Trophoblast cell (in vitro differentiated cells and primary cell): ENCODE measurements at regions not wholly inside any gene's neighbourhood (a gene's known extent, or its start where the extent isn't known, plus 50 kb on each side); places are given as distances from the start of the nearest gene placed in this dataset.
A peak's percentile ranks its signal among the peaks of the same experiment; 100 is the strongest.

ENCODE experiments used
- DNase-seq, 2 donors: peaks; one replicate each; pipeline ENCODE4 v3.0.0-alpha.2; 2016
- H2AFZ ChIP-seq: 2 replicates; pipeline ENCODE4 v1.6.1; 2013; ENCODE audit warnings: low read length, moderate library complexity, mild to moderate bottlenecking; ENCODE audit not compliant: insufficient read depth, poor library complexity
- H2AK5ac ChIP-seq: 2 replicates; pipeline ENCODE4 v1.6.1; 2013; ENCODE audit warnings: mild to moderate bottlenecking, low read length
- H2BK120ac ChIP-seq: 2 replicates; pipeline ENCODE4 v1.6.1; 2013; ENCODE audit warnings: low read length, mild to moderate bottlenecking, moderate library complexity; ENCODE audit not compliant: insufficient read depth, poor library complexity
- H2BK12ac ChIP-seq: 2 replicates; pipeline ENCODE4 v1.6.1; 2013; ENCODE audit warnings: mild to moderate bottlenecking, low read length, moderate library complexity
- H2BK5ac ChIP-seq: 2 replicates; pipeline ENCODE4 v1.6.1; 2013; ENCODE audit warnings: low read length, low read depth, moderate library complexity, mild to moderate bottlenecking; ENCODE audit not compliant: poor library complexity
- H3K14ac ChIP-seq: 2 replicates; pipeline ENCODE4 v1.6.1; 2013; ENCODE audit warnings: mild to moderate bottlenecking, low read length
- H3K18ac ChIP-seq: 2 replicates; pipeline ENCODE4 v1.6.1; 2013; ENCODE audit warnings: mild to moderate bottlenecking, low read length
- H3K23ac ChIP-seq: 2 replicates; pipeline ENCODE4 v1.6.1; 2013; ENCODE audit warnings: low read length
- H3K27ac ChIP-seq: 2 replicates; pipeline ENCODE4 v1.5.1; 2013; ENCODE audit warnings: low read depth, mild to moderate bottlenecking, inconsistent platforms, low read length, moderate library complexity
- H3K27me3 ChIP-seq: 2 replicates; pipeline ENCODE4 v1.6.1; 2013; ENCODE audit warnings: inconsistent platforms, mild to moderate bottlenecking, low read length, moderate library complexity; ENCODE audit not compliant: insufficient read depth
- H3K36me3 ChIP-seq, 2 experiments: 1 replicate in 1 of 2; 2 replicates in 1 of 2; pipeline ENCODE4 v1.6.1; 2013; ENCODE audit warnings: low read length in 2 of 2, mild to moderate bottlenecking in 2 of 2, moderate library complexity in 1 of 2; ENCODE audit not compliant: insufficient read depth in 2 of 2, control insufficient read depth in 1 of 2
- H3K4ac ChIP-seq: 2 replicates; pipeline ENCODE4 v1.6.1; 2013; ENCODE audit warnings: low read depth, mild to moderate bottlenecking, low read length, moderate library complexity
- H3K4me1 ChIP-seq, 2 experiments: 1 replicate in 1 of 2; 2 replicates in 1 of 2; pipeline ENCODE4 v1.6.1; 2013; ENCODE audit warnings: low read length in 2 of 2, mild to moderate bottlenecking in 2 of 2, moderate library complexity in 1 of 2; ENCODE audit not compliant: insufficient read depth in 2 of 2, control insufficient read depth in 1 of 2
- H3K4me2 ChIP-seq: 2 replicates; pipeline ENCODE4 v1.6.1; 2013; ENCODE audit warnings: inconsistent platforms, mild to moderate bottlenecking, low read length, moderate library complexity
- H3K4me3 ChIP-seq: 2 replicates; pipeline ENCODE4 v1.5.1; 2013; ENCODE audit warnings: mild to moderate bottlenecking, low read depth, low read length, inconsistent platforms
- H3K79me1 ChIP-seq: one replicate; pipeline ENCODE4 v1.6.1; 2013; ENCODE audit warnings: low read length
- H3K79me2 ChIP-seq: 2 replicates; pipeline ENCODE4 v1.6.1; 2013; ENCODE audit warnings: low read length, mild to moderate bottlenecking; ENCODE audit not compliant: control insufficient read depth, insufficient read depth, poor library complexity
- H3K9ac ChIP-seq: 2 replicates; pipeline ENCODE4 v1.6.1; 2013; ENCODE audit warnings: mild to moderate bottlenecking, low read length
- H3K9me3 ChIP-seq: 2 replicates; pipeline ENCODE4 v1.6.1; 2013; ENCODE audit warnings: low read depth, mild to moderate bottlenecking, control low read depth, inconsistent platforms, low read length; ENCODE audit not compliant: insufficient read depth
- H4K12ac ChIP-seq: 2 replicates; pipeline ENCODE4 v1.6.1; 2013; ENCODE audit warnings: low read depth, mild to moderate bottlenecking, low read length, moderate library complexity
- H4K8ac ChIP-seq: 2 replicates; pipeline ENCODE4 v1.6.1; 2013; ENCODE audit warnings: low read depth, mild to moderate bottlenecking, low read length, moderate library complexity
- H4K91ac ChIP-seq: one replicate; pipeline ENCODE4 v1.6.1; 2013; ENCODE audit warnings: low read depth, mild to moderate bottlenecking, low read length, moderate library complexity
- WGBS: extraction: QIAGEN DNeasy Blood & Tissue Kit; methylation state at CpG from one replicate; pipeline ENCODE4 v1.1.7; 2013; ENCODE audit warnings: missing lambda C conversion rate; ENCODE audit not compliant: insufficient read length, insufficient coverage; ENCODE audit errors: extremely low coverage; 5-methylcytosine and 5-hydroxymethylcytosine counted together

DNA sequence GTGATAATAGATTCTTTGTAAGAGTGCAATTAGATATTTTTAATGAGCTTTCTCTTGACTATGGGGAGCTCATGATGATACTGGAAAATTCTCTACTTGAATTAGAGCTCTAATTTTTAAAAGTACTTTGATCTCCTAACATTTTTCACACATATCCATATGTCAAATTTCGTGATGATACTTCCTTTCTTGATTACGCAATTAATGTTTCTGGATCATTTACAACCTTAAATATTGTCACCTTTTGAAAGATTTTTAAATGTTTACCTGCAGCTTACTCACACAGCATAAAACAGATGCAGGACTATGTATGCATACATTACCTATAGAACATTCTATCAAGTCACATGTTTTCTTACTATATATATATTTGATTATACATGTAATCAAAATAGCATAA is 598.5 kb upstream of the DSEL start:
- no peak overlapping the region for H3K4me3 ChIP-seq

GRCh38 chr18:68104036-68104435 is 587.5 kb upstream of the DSEL start:
- Histone ChIP-seq H4K12ac (no peak overlapping the region), H3K23ac (no peak overlapping the region), H3K4me1 (no peaks in the 10 kb centered on the region), H3K18ac (no peak overlapping the region), H3K36me3 (no peaks in the 10 kb centered on the region), H3K4ac (no peak overlapping the region), H3K9ac (no peak overlapping the region), H2BK5ac (no peak overlapping the region), H2BK120ac (no peak overlapping the region), H3K27me3 (no peaks in the 10 kb centered on the region), H3K14ac (no peak overlapping the region), H3K79me2 (no peaks in the 10 kb centered on the region), H3K79me1 (no peaks in the 10 kb centered on the region), H2AFZ (no peak overlapping the region), H3K27ac (no peak overlapping the region), H3K4me2 (no peak overlapping the region), H4K91ac (no peak overlapping the region), H3K4me3 (no peak overlapping the region), H3K9me3 (no peaks in the 10 kb centered on the region), H4K8ac (no peak overlapping the region), H2AK5ac (no peak overlapping the region), H2BK12ac (no peak overlapping the region)
- DNase-seq, result peak; percentile 10 to 57
- no CpG with 5 or more reads among the region's 4 CpGs for WGBS

More for the DNA sequence above, 598.5 kb upstream of the DSEL start:
- Histone ChIP-seq H4K12ac (no peak overlapping the region), H3K27ac (no peak overlapping the region), H3K4ac (no peak overlapping the region), H3K18ac (no peak overlapping the region), H3K4me1 (no peaks in the 10 kb centered on the region), H3K79me1 (no peaks in the 10 kb centered on the region), H4K8ac (no peak overlapping the region), H3K27me3 (no peaks in the 10 kb centered on the region), H2AFZ (no peak overlapping the region), H2AK5ac (no peak overlapping the region), H3K36me3 (no peaks in the 10 kb centered on the region), H3K79me2 (no peaks in the 10 kb centered on the region), H2BK12ac (no peak overlapping the region), H3K23ac (no peak overlapping the region), H2BK5ac (no peak overlapping the region), H3K4me2 (no peak overlapping the region), H2BK120ac (no peak overlapping the region), H4K91ac (no peak overlapping the region), H3K9me3 (no peaks in the 10 kb centered on the region), H3K9ac (no peak overlapping the region), H3K14ac (no peak overlapping the region)
- WGBS, result no CpG with 5 or more reads among the region's 2 CpGs
- no peak for DNase-seq

DNA sequence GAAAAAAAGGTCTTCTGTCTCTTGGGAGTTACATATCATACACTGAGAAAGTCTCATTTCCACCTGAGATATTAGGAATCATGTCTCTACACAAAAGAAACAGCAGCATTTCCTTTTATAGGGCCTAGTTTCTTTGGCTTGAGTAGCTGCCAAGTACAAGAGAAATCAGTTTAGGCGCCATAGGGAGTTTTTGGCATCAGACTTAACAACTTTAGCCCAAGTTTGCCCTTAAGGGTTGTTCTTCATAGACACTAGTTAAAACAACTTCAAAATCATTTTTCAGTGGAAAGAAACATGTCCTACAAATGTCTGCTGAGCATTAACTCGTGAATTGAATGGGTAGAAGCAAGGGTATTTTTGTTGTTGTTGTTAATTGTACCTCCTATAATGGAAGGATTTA is 587.0 kb upstream of the DSEL start:
- Histone ChIP-seq H3K79me1 (no peaks in the 10 kb centered on the region), H3K27ac (no peak overlapping the region), H4K91ac (no peak overlapping the region), H3K4me1 (no peaks in the 10 kb centered on the region), H4K8ac (no peak overlapping the region), H3K18ac (no peak overlapping the region), H3K14ac (no peak overlapping the region), H3K4ac (no peak overlapping the region), H3K4me2 (no peak overlapping the region), H4K12ac (no peak overlapping the region), H3K4me3 (no peak overlapping the region), H2BK120ac (no peak overlapping the region), H2AFZ (no peak overlapping the region), H3K27me3 (no peaks in the 10 kb centered on the region), H3K23ac (no peak overlapping the region), H2AK5ac (no peak overlapping the region), H2BK12ac (no peak overlapping the region), H3K9me3 (no peaks in the 10 kb centered on the region), H3K36me3 (no peaks in the 10 kb centered on the region), H2BK5ac (no peak overlapping the region), H3K9ac (no peak overlapping the region), H3K79me2 (no peaks in the 10 kb centered on the region)
- WGBS, result no CpG with 5 or more reads among the region's 2 CpGs
- DNase-seq, result no peak

DNA sequence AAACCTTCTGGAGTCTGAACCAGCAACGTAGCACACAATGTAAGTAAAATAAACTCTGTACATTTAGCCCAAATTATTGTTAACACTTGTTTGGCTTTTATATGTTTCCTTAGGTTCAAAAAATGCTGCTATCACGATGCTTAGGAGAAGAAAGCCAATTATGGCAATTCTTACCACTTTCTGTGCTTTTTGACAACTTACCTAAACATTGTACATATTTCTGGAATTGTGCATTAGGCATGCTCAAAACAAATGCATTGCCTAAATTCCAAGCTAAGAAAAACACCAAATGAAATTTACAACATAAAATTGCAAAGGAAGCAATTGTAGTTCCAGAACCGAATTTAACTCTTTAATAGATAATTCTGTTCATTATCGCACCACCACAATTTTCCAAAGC is 585.6 kb upstream of the DSEL start:
- DNase-seq, result peak in 1 of 2 donors; percentile 9
- no peak overlapping the region for H3K4me3 ChIP-seq
- H3K79me1 ChIP-seq, result no peaks in the 10 kb centered on the region
- no peak overlapping the region for H4K91ac ChIP-seq
- H3K79me2 ChIP-seq, result no peaks in the 10 kb centered on the region
- H2BK5ac ChIP-seq, result no peak overlapping the region
- no peak overlapping the region for H4K8ac ChIP-seq
- no peaks in the 10 kb centered on the region for H3K9me3 ChIP-seq
- no peaks in the 10 kb centered on the region for H3K4me1 ChIP-seq
- H2BK12ac ChIP-seq, result no peak overlapping the region
- H3K4me2 ChIP-seq, result no peak overlapping the region
- no CpG with 5 or more reads among the region's 4 CpGs for WGBS
- H3K27ac ChIP-seq, result no peak overlapping the region
- no peak overlapping the region for H2AFZ ChIP-seq
- no peak overlapping the region for H2AK5ac ChIP-seq
- H3K14ac ChIP-seq, result no peak overlapping the region
- H3K23ac ChIP-seq, result no peak overlapping the region
- H3K4ac ChIP-seq, result no peak overlapping the region
- no peak overlapping the region for H2BK120ac ChIP-seq
- H3K36me3 ChIP-seq, result no peaks in the 10 kb centered on the region
- no peaks in the 10 kb centered on the region for H3K27me3 ChIP-seq
- no peak overlapping the region for H3K18ac ChIP-seq
- H3K9ac ChIP-seq, result no peak overlapping the region
- H4K12ac ChIP-seq, result no peak overlapping the region
